ENCODE measurements at regions not wholly inside any gene's neighbourhood (a gene's known extent, or its start where the extent isn't known, plus 50 kb on each side); places are given as distances from the start of the nearest gene placed in this dataset.

GRCh38 chr5:51685419-51685818, 302.2 kb downstream of the ISL1 start (continued):
- TF ChIP-seq ZNF462 (CRISPR knock-in tag; IDR thresholded peaks at IDR 0.05): no peak
- TF ChIP-seq CREB1 (CRISPR knock-in tag; IDR thresholded peaks at IDR 0.05; ENCODE audit: low read depth): no peak
- TF ChIP-seq STAT1 (IDR thresholded peaks at IDR 0.05; ENCODE audit: unreplicated experiment): no peak
- TF ChIP-seq CTCF (conservative IDR thresholded peaks at IDR 0.05; ENCODE audit: low read depth in 2 of 2): no peak
- no peak for TF ChIP-seq POLR2AphosphoS5 (IDR thresholded peaks at IDR 0.05; ENCODE audit: low read depth)

DNA sequence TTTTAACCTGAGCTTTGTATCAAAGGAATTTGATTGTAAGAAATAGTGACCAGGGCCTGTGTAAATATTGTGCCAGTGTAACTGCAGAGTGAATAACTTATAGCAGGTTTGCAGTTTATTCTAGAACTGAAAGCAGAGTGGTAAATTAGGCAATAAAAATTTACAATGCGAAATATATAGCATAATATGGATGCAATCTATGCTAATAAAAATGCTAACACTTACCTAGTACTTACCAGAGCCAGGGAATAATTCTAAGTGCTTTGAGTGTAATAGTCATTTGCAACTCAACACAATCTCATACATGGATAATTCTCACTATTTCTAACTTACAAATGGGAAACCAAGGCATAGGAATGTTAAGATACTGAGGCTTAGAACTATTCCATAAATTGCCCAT, 303.4 kb downstream of the ISL1 start:
- no peak for DNase-seq (ENCODE audit: low spot score)
- no peak overlapping the region for H3K4me3 Mint-ChIP-seq
- Histone ChIP-seq H4K20me1 (replicated peaks; ENCODE audit: insufficient read depth) (no peaks in the 10 kb centered on the region), H3F3A (replicated peaks; ENCODE audit: low read depth) (no peaks in the 10 kb centered on the region), H3K27me3 (ENCODE audit: insufficient read depth) (no peaks in the 10 kb centered on the region), H3K27ac (ENCODE audit: low read depth) (no peak overlapping the region), H3K36me3 (ENCODE audit: insufficient read depth) (no peaks in the 10 kb centered on the region), H3K4me2 (no peak overlapping the region; the same call in 1 of the 2 replicates), H3K4me1 (ENCODE audit: insufficient read depth) (peaks cover 4% of the 10 kb centered on the region; the same call in 1 of the 2 replicates), H3K9me2 (ENCODE audit: insufficient read depth) (no peaks in the 10 kb centered on the region), H3K79me2 (replicated peaks; ENCODE audit: insufficient read depth) (no peaks in the 10 kb centered on the region), H2AFZ (no peak overlapping the region), H3K4me3 (no peak overlapping the region)
- ATAC-seq: no peak
- H3K9me3 Mint-ChIP-seq: peaks cover 8% of the 10 kb centered on the region
- H3K36me3 Mint-ChIP-seq (ENCODE audit: low read depth): peaks cover 3% of the 10 kb centered on the region; the same call in 2 of the 3 replicates
- H3K4me1 Mint-ChIP-seq: peaks cover 18% of the 10 kb centered on the region
- no peak overlapping the region for H3K27ac Mint-ChIP-seq
- no peaks in the 10 kb centered on the region for H3K27me3 Mint-ChIP-seq (ENCODE audit: insufficient read depth, low read depth, poor library complexity)
- no peak for TF ChIP-seq ZNF114 (CRISPR knock-in tag; IDR thresholded peaks at IDR 0.05)
- TF ChIP-seq CTCF (conservative IDR thresholded peaks at IDR 0.05; ENCODE audit: low read depth in 2 of 2): no peak
- TF ChIP-seq EZH2phosphoT487 (IDR thresholded peaks at IDR 0.05; ENCODE audit: unreplicated experiment): no peak
